GM12891 (cell line): ENCODE measurements at regions not wholly inside any gene's neighbourhood (a gene's known extent, or its start where the extent isn't known, plus 50 kb on each side); places are given as distances from the start of the nearest gene placed in this dataset.

Source experiments
- PAX5 ChIP-seq: IDR thresholded peaks from 2 replicates; pipeline ENCODE4 v1.6.1; 2011; ENCODE audit warnings: low read length, moderate library complexity, mild to moderate bottlenecking; ENCODE audit not compliant: insufficient read depth, severe bottlenecking
- POLR2A ChIP-seq: IDR thresholded peaks from 2 replicates; pipeline ENCODE4 v1.6.1; 2011; ENCODE audit warnings: low read depth, low read length, control low read depth
- POLR2AphosphoS5 ChIP-seq: IDR thresholded peaks from 2 replicates; pipeline ENCODE4 v1.6.1; 2011; ENCODE audit warnings: low read depth, low read length, control low read depth
- POU2F2 ChIP-seq: IDR thresholded peaks from 2 replicates; pipeline ENCODE4 v1.6.1; 2011; ENCODE audit warnings: low read depth, mild to moderate bottlenecking, control low read depth, low read length, moderate library complexity
- TAF1 ChIP-seq: IDR thresholded peaks from 2 replicates; pipeline ENCODE4 v1.6.1; 2011; ENCODE audit warnings: low read depth, low read length, control low read depth

DNA sequence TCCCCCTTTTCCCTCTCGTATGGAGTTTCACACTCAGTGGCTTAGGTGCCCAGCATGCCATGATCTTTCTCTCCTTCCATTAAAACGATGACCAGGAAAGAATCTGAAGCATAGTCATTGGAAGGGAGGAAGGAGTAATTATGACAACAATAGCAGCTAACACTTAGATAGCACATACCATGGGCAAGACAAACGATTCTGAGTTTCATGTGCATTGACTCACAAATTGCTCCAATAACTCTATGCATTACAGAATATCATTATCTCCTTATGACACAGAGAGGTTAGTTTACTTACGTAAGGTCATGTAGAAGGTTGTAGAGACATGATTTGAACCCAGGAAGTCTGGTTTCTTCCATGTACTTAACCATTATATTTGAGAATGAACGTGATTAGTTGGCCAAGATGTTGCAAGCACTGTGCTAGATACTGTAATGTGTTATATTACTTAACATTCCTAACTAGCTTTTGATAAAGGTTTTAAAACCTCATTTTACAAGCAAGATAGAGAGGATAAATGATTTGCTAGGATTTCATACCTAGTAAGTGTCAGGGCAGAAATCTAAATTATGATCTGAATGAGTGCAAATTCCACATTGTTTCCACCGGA is 162.4 kb downstream of the CAND1 start:
- no peak for TF ChIP-seq POLR2A
- no peak for TF ChIP-seq POLR2AphosphoS5
- no peak for TF ChIP-seq TAF1
- TF ChIP-seq POU2F2: no peak
- no peak for TF ChIP-seq PAX5
